Neural cell (in vitro differentiated cells): ENCODE measurements at regions not wholly inside any gene's neighbourhood (a gene's known extent, or its start where the extent isn't known, plus 50 kb on each side); places are given as distances from the start of the nearest gene placed in this dataset.

Experiments
- H2AFZ ChIP-seq: fragments of 200-600, 300-800 bp; sonication (generic), shearing (Covaris generic); 2 replicates; pipeline ENCODE4 v1.6.0; 2014; ENCODE audit warnings: low read depth, mild to moderate bottlenecking, antibody characterized with exemption, low read length, moderate library complexity
- H3F3A ChIP-seq: fragments of 200-600 bp; shearing (Covaris generic); 2 replicates; pipeline ENCODE4 v1.6.1; 2016; ENCODE audit warnings: mild to moderate bottlenecking, moderate library complexity, mixed read lengths, antibody characterized with exemption, low read length; ENCODE audit not compliant: insufficient read depth, poor library complexity, severe bottlenecking
- H3K27ac ChIP-seq: fragments of 200-600, 300-800 bp; sonication (generic), shearing (Covaris generic); 2 replicates; pipeline ENCODE4 v1.5.1; 2014; ENCODE audit warnings: mild to moderate bottlenecking, low read length, moderate library complexity
- H3K27me3 ChIP-seq: fragments of 300-800, 200-600 bp; sonication (generic), shearing (Covaris generic); 2 replicates; pipeline ENCODE4 v1.6.0; 2014; ENCODE audit warnings: mild to moderate bottlenecking, low read depth, low read length, moderate library complexity; ENCODE audit not compliant: insufficient read depth
- H3K36me3 ChIP-seq: fragments of 300-800, 200-600 bp; sonication (generic), shearing (Covaris generic); 2 replicates; pipeline ENCODE4 v1.5.1; 2014; ENCODE audit warnings: mild to moderate bottlenecking, antibody characterized with exemption, low read length, moderate library complexity; ENCODE audit not compliant: insufficient read depth
- H3K4me2 ChIP-seq: fragments of 300-800, 200-600 bp; sonication (generic), shearing (Covaris generic); 2 replicates; pipeline ENCODE4 v1.6.0; 2014; ENCODE audit warnings: mild to moderate bottlenecking, low read length
- H3K4me3 ChIP-seq: fragments of 300-800, 200-600 bp; sonication (generic), shearing (Covaris generic); 2 replicates; pipeline ENCODE4 v1.5.1; 2014; ENCODE audit warnings: mild to moderate bottlenecking, low read length, moderate library complexity
- H3K79me2 ChIP-seq: fragments of 200-600 bp; shearing (Covaris generic); replicated peaks from 2 replicates; pipeline ENCODE4 v1.6.0; 2014; ENCODE audit warnings: mild to moderate bottlenecking, low read length, moderate library complexity; ENCODE audit not compliant: insufficient read depth
- H3K9ac ChIP-seq: fragments of 300-800, 200-600 bp; sonication (generic), shearing (Covaris generic); 2 replicates; pipeline ENCODE4 v1.6.1; 2016; ENCODE audit warnings: mild to moderate bottlenecking, low read length, mixed read lengths
- H3K9me2 ChIP-seq: fragments of 200-600 bp; shearing (Covaris generic); 2 replicates; pipeline ENCODE4 v1.6.1; 2016; ENCODE audit warnings: mild to moderate bottlenecking, low read length, mixed read lengths; ENCODE audit not compliant: insufficient read depth
- H3K9me3 ChIP-seq: fragments of 200-600, 300-800 bp; sonication (generic), shearing (Covaris generic); 2 replicates; pipeline ENCODE4 v1.6.1; 2016; ENCODE audit warnings: mild to moderate bottlenecking, mixed run types, low read length, moderate library complexity, mixed read lengths
- H4K20me1 ChIP-seq: fragments of 200-600 bp; shearing (Covaris generic); 2 replicates; pipeline ENCODE4 v1.6.1; 2016; ENCODE audit warnings: mild to moderate bottlenecking, mixed run types; ENCODE audit not compliant: insufficient read depth
- EP300 ChIP-seq: fragments of 450-650 bp; conservative IDR thresholded peaks from 2 replicates; pipeline ENCODE4 v1.6.1; 2014; ENCODE audit warnings: antibody characterized with exemption, mild to moderate bottlenecking, moderate library complexity; ENCODE audit not compliant: poor library complexity, severe bottlenecking
- EZH2 ChIP-seq: fragments of 200-600, 300-800 bp; shearing (Covaris generic), sonication (generic); IDR thresholded peaks from 2 replicates; pipeline ENCODE4 v1.6.1; 2014; ENCODE audit warnings: antibody characterized with exemption, low read length, borderline replicate concordance, mild to moderate bottlenecking; ENCODE audit not compliant: insufficient read depth, poor library complexity, severe bottlenecking
- MXI1 ChIP-seq: fragments of 450-650 bp; conservative IDR thresholded peaks from 2 replicates; pipeline ENCODE4 v1.6.1; 2014; ENCODE audit warnings: antibody characterized with exemption, mild to moderate bottlenecking; ENCODE audit not compliant: poor library complexity, severe bottlenecking
- POLR2AphosphoS5 ChIP-seq: IDR thresholded peaks from 2 replicates; pipeline ENCODE4 v1.6.1; 2012
- RAD21 ChIP-seq: fragments of 450-650 bp; conservative IDR thresholded peaks from 2 replicates; pipeline ENCODE4 v1.6.1; 2014; ENCODE audit warnings: antibody characterized with exemption, mild to moderate bottlenecking, moderate library complexity
- SMC3 ChIP-seq: fragments of 450-650 bp; conservative IDR thresholded peaks from 2 replicates; pipeline ENCODE4 v1.6.1; 2014; ENCODE audit warnings: antibody characterized with exemption, mild to moderate bottlenecking, moderate library complexity; ENCODE audit not compliant: poor library complexity
- TAF1 ChIP-seq: IDR thresholded peaks from 2 replicates; pipeline ENCODE4 v1.6.1; 2012; ENCODE audit warnings: low read depth
- TF ChIP-seq, protein P1 (sequence below): fragments of 450-650 bp; IDR thresholded peaks from 2 replicates; pipeline ENCODE4 v1.5.1; 2014; ENCODE audit warnings: antibody characterized with exemption, mild to moderate bottlenecking, moderate library complexity; ENCODE audit not compliant: poor library complexity, severe bottlenecking
- TF ChIP-seq, protein P2 (sequence below): IDR thresholded peaks from 2 replicates; pipeline ENCODE4 v1.6.1; 2012; ENCODE audit warnings: borderline replicate concordance

DNA sequence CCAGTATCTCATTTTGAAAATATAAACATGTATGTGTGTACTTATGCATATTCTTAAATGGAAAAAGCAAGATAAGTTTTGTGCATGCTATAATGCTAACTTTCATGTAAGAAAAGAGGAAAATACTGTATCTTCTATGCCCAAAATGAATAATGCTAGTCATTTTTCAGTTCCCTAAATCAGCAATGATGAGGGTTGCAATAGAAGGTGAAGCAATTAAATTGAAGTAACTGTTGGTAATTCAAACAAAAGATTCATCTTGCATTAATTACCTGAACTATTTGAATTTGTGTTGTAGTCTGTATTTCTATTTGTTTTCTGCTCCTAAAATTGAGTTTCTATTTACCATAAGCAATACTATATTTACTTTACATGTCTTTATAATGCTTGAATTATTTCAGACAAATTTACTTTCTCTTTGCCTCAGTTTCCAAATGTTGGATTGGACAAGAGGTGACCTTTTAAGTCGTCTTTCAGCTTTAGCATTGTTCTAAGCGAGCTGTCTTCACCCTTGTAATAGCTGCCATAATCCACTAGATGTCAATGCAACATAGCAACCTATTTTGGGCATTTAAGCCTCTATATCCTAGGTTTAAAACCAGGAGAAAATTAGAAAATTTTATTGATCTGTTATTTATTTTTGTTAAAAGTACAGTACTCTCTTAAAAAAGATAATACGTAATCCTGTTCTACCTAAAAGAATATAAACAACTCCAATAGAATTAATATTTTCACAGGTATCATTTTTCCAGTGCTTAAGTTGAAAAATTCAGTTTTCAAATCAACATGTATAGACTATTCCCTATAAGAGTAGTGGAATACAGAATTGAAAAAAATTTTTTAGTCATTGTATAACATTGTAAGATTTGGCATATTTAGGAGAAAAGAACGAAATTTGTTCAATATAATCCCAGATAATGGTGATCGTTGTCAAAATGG, 52.3 kb upstream of the IFNGR1 start:
- Histone ChIP-seq H4K20me1 (no peaks in the 10 kb centered on the region), H3K27me3 (peaks cover 3% of the 10 kb centered on the region), H3K27ac (no peak overlapping the region), H3K79me2 (no peaks in the 10 kb centered on the region), H3F3A (no peaks in the 10 kb centered on the region), H3K36me3 (no peaks in the 10 kb centered on the region), H3K4me2 (no peak overlapping the region), H2AFZ (no peak overlapping the region), H3K4me3 (no peak overlapping the region), H3K9ac (no peak overlapping the region), H3K9me2 (no peaks in the 10 kb centered on the region), H3K9me3 (no peaks in the 10 kb centered on the region)
- TF ChIP-seq SMC3 = peak; percentile 93
- TF ChIP-seq MXI1 = no peak
- no peak for TF ChIP-seq TAF1
- peak; percentile 94 for TF ChIP-seq RAD21
- TF ChIP-seq POLR2AphosphoS5 = no peak
- TF ChIP-seq, protein P1, sequence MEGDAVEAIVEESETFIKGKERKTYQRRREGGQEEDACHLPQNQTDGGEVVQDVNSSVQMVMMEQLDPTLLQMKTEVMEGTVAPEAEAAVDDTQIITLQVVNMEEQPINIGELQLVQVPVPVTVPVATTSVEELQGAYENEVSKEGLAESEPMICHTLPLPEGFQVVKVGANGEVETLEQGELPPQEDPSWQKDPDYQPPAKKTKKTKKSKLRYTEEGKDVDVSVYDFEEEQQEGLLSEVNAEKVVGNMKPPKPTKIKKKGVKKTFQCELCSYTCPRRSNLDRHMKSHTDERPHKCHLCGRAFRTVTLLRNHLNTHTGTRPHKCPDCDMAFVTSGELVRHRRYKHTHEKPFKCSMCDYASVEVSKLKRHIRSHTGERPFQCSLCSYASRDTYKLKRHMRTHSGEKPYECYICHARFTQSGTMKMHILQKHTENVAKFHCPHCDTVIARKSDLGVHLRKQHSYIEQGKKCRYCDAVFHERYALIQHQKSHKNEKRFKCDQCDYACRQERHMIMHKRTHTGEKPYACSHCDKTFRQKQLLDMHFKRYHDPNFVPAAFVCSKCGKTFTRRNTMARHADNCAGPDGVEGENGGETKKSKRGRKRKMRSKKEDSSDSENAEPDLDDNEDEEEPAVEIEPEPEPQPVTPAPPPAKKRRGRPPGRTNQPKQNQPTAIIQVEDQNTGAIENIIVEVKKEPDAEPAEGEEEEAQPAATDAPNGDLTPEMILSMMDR = peak; percentile 90
- TF ChIP-seq, protein P2, sequence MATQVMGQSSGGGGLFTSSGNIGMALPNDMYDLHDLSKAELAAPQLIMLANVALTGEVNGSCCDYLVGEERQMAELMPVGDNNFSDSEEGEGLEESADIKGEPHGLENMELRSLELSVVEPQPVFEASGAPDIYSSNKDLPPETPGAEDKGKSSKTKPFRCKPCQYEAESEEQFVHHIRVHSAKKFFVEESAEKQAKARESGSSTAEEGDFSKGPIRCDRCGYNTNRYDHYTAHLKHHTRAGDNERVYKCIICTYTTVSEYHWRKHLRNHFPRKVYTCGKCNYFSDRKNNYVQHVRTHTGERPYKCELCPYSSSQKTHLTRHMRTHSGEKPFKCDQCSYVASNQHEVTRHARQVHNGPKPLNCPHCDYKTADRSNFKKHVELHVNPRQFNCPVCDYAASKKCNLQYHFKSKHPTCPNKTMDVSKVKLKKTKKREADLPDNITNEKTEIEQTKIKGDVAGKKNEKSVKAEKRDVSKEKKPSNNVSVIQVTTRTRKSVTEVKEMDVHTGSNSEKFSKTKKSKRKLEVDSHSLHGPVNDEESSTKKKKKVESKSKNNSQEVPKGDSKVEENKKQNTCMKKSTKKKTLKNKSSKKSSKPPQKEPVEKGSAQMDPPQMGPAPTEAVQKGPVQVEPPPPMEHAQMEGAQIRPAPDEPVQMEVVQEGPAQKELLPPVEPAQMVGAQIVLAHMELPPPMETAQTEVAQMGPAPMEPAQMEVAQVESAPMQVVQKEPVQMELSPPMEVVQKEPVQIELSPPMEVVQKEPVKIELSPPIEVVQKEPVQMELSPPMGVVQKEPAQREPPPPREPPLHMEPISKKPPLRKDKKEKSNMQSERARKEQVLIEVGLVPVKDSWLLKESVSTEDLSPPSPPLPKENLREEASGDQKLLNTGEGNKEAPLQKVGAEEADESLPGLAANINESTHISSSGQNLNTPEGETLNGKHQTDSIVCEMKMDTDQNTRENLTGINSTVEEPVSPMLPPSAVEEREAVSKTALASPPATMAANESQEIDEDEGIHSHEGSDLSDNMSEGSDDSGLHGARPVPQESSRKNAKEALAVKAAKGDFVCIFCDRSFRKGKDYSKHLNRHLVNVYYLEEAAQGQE = no peak
- no peak for TF ChIP-seq EZH2
- no peak for TF ChIP-seq EP300

DNA sequence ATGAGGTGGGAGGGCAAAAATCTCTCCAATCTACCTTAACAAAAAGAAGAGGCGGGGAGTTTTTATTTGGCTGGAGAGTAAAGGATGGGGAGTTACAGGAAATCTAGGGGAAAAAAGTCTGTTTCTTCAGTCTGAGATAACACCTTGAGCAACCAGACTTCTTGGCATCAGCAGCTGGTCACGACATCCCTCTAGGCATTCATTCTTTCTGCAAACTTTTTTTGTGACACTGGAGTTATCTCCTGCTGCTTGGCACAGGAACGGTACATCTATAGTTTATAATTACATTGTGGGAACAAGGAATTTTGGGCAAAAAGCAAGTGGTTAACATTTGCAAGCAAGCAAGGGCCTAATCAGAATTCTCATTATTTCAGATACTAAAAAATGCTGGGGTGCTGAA, 50.6 kb upstream of the IFNGR1 start:
- TF ChIP-seq TAF1 (no peak), RAD21 (no peak), MXI1 (no peak), POLR2AphosphoS5 (no peak), EZH2 (no peak), SMC3 (no peak), EP300 (no peak)
- TF ChIP-seq, protein P1 = no peak
- TF ChIP-seq, protein P2 = no peak
- no peaks in the 10 kb centered on the region for H3K79me2 ChIP-seq
- H2AFZ ChIP-seq = no peak overlapping the region
- H3K9ac ChIP-seq = no peak overlapping the region
- H3K4me2 ChIP-seq = no peak overlapping the region
- no peaks in the 10 kb centered on the region for H4K20me1 ChIP-seq
- no peaks in the 10 kb centered on the region for H3K36me3 ChIP-seq
- H3K4me3 ChIP-seq = no peak overlapping the region
- no peaks in the 10 kb centered on the region for H3K9me2 ChIP-seq
- no peak overlapping the region for H3K27ac ChIP-seq
- H3F3A ChIP-seq = no peaks in the 10 kb centered on the region
- H3K9me3 ChIP-seq = no peaks in the 10 kb centered on the region
- H3K27me3 ChIP-seq = no peaks in the 10 kb centered on the region
